ENCODE measurements at regions not wholly inside any gene's neighbourhood (a gene's known extent, or its start where the extent isn't known, plus 50 kb on each side); places are given as distances from the start of the nearest gene placed in this dataset.
"Not testable (repeated sequence)": the region's sequence is repeated elsewhere in the genome, so short reads cannot be mapped to it uniquely, and the experiment has no call there.

DNA sequence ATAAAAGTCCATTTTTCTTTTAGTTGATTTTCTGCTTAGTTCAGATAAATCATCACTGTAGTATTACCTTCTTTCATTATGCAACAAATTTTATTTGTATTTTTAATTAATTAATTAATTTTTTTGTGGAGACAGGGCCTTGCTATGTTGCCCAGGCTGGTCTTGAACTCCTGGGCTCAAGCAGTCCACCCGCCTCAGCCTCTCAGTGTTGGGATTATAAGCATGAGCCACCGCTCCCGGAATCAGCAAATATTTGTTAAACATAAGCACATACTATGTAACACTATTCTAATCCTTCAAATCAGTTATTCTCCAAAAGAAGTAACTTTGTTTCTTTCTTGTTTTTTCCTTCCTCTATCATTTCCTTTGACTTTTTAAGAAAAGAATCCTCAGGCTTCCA lies 584.8 kb upstream of the ANKRD30A start:
- Mint-ChIP-seq H3K36me3 (no peaks in the 10 kb centered on the region), H3K4me3 (no peak overlapping the region), H3K9me3 (peaks cover 3% of the 10 kb centered on the region), H3K27me3 (no peaks in the 10 kb centered on the region), H3K27ac (no peak overlapping the region), H3K4me1 (ENCODE audit: low read depth) (no peaks in the 10 kb centered on the region)
- no peak for DNase-seq
- POLR2A ChIA-PET = no interaction called here
- CTCF ChIA-PET = no interaction called here
- intact Hi-C loops (cut with micrococcal nuclease) = no loop called here

GRCh38 chr10:36538953-36539586 lies 586.3 kb upstream of the ANKRD30A start:
- no peak overlapping the region for H3K4me3 Mint-ChIP-seq
- H3K4me1 Mint-ChIP-seq (ENCODE audit: low read depth) = no peaks in the 10 kb centered on the region
- CTCF ChIA-PET = no interaction called here
- no peak overlapping the region for H3K27ac Mint-ChIP-seq
- no peaks in the 10 kb centered on the region for H3K36me3 Mint-ChIP-seq
- no peaks in the 10 kb centered on the region for H3K27me3 Mint-ChIP-seq
- intact Hi-C loops (cut with micrococcal nuclease) = no loop called here
- H3K9me3 Mint-ChIP-seq = peaks cover 3% of the 10 kb centered on the region
- POLR2A ChIA-PET = no interaction called here
- DNase-seq = no peak

- CTCF ChIA-PET = no interaction called here
- Mint-ChIP-seq H3K9me3 (peaks cover 3% of the 10 kb centered on the region), H3K36me3 (no peaks in the 10 kb centered on the region), H3K27ac (no peak overlapping the region), H3K27me3 (no peaks in the 10 kb centered on the region), H3K4me1 (ENCODE audit: low read depth) (no peaks in the 10 kb centered on the region), H3K4me3 (no peak overlapping the region)
- POLR2A ChIA-PET = no interaction called here
- intact Hi-C loops (cut with micrococcal nuclease) = no loop called here
- no peak for DNase-seq
These were observed 590.9 kb upstream of the ANKRD30A start for GRCh38 chr10:36534471-36535002.

DNA sequence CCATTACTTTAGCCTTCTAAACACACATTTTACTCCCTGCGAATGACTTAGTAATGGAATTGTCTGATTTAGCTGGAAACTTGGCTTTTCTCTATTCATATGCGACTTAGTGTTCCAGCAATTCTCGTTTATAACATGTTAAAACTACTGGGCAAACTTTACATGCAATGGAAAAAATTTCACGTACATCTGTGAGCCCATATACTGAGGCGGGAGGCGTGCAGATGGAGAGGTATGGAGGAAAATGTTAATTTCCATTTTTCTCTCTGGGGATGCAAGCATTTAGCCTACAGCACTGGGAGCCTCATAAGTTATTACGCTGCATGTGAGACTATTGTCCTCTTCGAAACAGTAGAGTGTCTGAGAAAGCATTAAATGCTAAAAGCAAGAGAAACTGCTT lies 591.5 kb upstream of the ANKRD30A start:
- intact Hi-C loops (cut with micrococcal nuclease) = no loop called here
- no peak overlapping the region for H3K27ac Mint-ChIP-seq
- no peak for DNase-seq
- H3K4me1 Mint-ChIP-seq (ENCODE audit: low read depth) = no peaks in the 10 kb centered on the region
- peaks cover 5% of the 10 kb centered on the region for H3K9me3 Mint-ChIP-seq
- ChIA-PET POLR2A (no interaction called here), CTCF (no interaction called here)
- no peaks in the 10 kb centered on the region for H3K27me3 Mint-ChIP-seq
- no peak overlapping the region for H3K4me3 Mint-ChIP-seq
- no peaks in the 10 kb centered on the region for H3K36me3 Mint-ChIP-seq

- Mint-ChIP-seq H3K27me3 (no peaks in the 10 kb centered on the region), H3K27ac (no peak overlapping the region), H3K4me3 (no peak overlapping the region), H3K36me3 (no peaks in the 10 kb centered on the region), H3K4me1 (ENCODE audit: low read depth) (no peaks in the 10 kb centered on the region), H3K9me3 (peaks cover 5% of the 10 kb centered on the region)
- CTCF ChIA-PET = no interaction called here
- intact Hi-C loops (cut with micrococcal nuclease) = no loop called here
- POLR2A ChIA-PET = no interaction called here
- no peak for DNase-seq
These were observed 592.1 kb upstream of the ANKRD30A start for GRCh38 chr10:36533316-36533715.

DNA sequence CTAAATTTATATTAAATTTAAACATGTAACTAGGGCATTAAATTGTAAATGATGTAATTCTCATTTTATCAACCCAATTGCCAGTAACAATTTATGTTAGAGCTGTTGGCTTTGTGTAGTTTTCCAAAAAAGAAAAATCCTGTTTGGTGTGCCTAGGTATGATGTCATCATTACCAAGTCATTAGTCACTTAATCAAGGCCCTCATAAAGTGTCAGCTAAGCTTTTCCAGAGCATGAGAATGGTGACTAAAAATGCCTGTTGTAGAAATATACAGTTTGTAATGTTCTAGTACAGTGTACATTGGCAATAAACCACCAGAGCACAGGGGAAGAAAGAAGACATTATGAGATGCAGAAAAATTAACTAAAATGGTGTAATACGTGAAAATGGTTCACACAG lies 593.8 kb upstream of the ANKRD30A start:
- POLR2A ChIA-PET = no interaction called here
- Mint-ChIP-seq H3K9me3 (peaks cover 6% of the 10 kb centered on the region), H3K4me1 (ENCODE audit: low read depth) (no peaks in the 10 kb centered on the region), H3K27ac (no peak overlapping the region), H3K27me3 (no peaks in the 10 kb centered on the region), H3K4me3 (no peak overlapping the region), H3K36me3 (no peaks in the 10 kb centered on the region)
- DNase-seq = no peak
- CTCF ChIA-PET = no interaction called here
- intact Hi-C loops (cut with micrococcal nuclease) = no loop called here

- H3K36me3 Mint-ChIP-seq = no peaks in the 10 kb centered on the region
- H3K4me1 Mint-ChIP-seq (ENCODE audit: low read depth) = no peaks in the 10 kb centered on the region
- peaks cover 15% of the 10 kb centered on the region for H3K9me3 Mint-ChIP-seq
- DNase-seq = no peak
- no peak overlapping the region for H3K27ac Mint-ChIP-seq
- intact Hi-C loops (cut with micrococcal nuclease) = no loop called here
- no peak overlapping the region for H3K4me3 Mint-ChIP-seq
- ChIA-PET CTCF (no interaction called here), POLR2A (no interaction called here)
- H3K27me3 Mint-ChIP-seq = no peaks in the 10 kb centered on the region
These were observed 599.4 kb upstream of the ANKRD30A start for GRCh38 chr10:36526033-36526432.

DNA sequence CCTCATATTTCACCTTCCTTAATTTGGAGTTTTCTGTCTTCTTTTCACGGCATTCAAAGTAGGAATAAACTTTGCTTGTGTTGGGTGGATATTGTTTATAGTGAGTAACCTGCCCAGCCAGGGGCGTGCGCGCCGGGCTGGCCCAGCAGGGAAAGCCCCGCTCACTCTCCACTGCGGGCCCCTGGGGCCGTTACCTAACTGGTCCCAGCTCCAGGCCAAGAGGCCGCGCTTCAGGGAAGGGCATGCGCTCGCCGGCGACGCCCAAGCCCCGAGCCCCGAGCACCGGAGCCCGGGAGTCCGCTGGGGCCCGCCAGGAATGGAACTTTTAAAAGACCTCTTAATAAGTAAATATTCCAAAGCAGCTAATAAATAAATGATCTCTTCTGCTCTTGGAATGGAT lies 601.3 kb upstream of the ANKRD30A start:
- DNase-seq; H3K27ac Mint-ChIP-seq; CTCF ChIA-PET; POLR2A ChIA-PET; H3K36me3 Mint-ChIP-seq; H3K4me3 Mint-ChIP-seq; H3K4me1 Mint-ChIP-seq (ENCODE audit: low read depth); intact Hi-C loops (cut with micrococcal nuclease); H3K27me3 Mint-ChIP-seq: not testable (repeated sequence)
- H3K9me3 Mint-ChIP-seq = peaks cover 18% of the 10 kb centered on the region

DNA sequence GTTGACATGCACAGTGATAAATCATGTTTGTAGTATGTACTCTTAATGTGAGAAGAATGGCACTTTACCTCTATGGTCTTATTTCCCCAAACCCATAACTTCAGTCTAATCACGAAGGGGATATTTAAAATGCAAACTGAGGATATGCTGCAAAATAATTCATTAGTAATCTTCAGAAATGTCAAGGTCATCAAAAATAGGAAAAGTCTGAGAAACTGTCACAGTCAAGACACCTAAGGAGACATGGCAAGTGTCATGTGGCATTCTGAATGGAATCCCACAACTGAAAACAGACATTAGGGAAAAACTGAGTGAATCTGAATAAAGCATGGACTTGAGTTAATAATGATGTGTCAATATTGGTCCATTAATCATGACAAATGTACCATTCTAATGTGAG lies 605.5 kb upstream of the ANKRD30A start:
- Mint-ChIP-seq H3K4me3 (no peak overlapping the region), H3K27ac (no peak overlapping the region), H3K27me3 (no peaks in the 10 kb centered on the region), H3K36me3 (no peaks in the 10 kb centered on the region), H3K4me1 (ENCODE audit: low read depth) (no peaks in the 10 kb centered on the region), H3K9me3 (peaks cover 25% of the 10 kb centered on the region)
- no peak for DNase-seq
- intact Hi-C loops (cut with micrococcal nuclease) = no loop called here
- POLR2A ChIA-PET = no interaction called here
- CTCF ChIA-PET = no interaction called here

DNA sequence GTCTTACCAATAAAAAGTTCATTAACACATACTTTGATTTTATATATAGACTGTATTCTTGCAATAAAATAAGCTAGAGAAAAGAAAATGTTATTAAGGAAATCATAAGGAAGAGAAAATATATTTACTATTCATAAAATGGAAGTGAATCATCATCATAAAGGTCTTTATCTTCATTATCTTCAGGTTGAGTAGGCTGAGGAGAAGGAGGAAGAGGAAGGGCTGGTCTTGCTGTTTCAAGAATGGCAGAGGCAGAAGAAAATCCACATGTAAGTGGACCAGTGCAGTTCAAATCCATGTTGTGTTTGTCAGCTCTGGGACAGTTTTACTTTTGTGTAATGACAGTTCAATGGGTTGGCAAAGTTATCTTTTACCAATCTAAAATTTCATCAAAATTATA lies 609.1 kb upstream of the ANKRD30A start:
- no peaks in the 10 kb centered on the region for H3K27me3 Mint-ChIP-seq
- no peaks in the 10 kb centered on the region for H3K36me3 Mint-ChIP-seq
- intact Hi-C loops (cut with micrococcal nuclease) = no loop called here
- no peaks in the 10 kb centered on the region for H3K4me1 Mint-ChIP-seq (ENCODE audit: low read depth)
- CTCF ChIA-PET = no interaction called here
- no peak overlapping the region for H3K4me3 Mint-ChIP-seq
- H3K9me3 Mint-ChIP-seq = peaks cover 18% of the 10 kb centered on the region
- POLR2A ChIA-PET = no interaction called here
- H3K27ac Mint-ChIP-seq = no peak overlapping the region
- no peak for DNase-seq

GRCh38 chr10:36515319-36515718 lies 610.1 kb upstream of the ANKRD30A start:
- CTCF ChIA-PET = no interaction called here
- H3K4me3 Mint-ChIP-seq = no peak overlapping the region
- H3K27ac Mint-ChIP-seq = no peak overlapping the region

GRCh38 chr10:36507715-36508114 lies 617.7 kb upstream of the ANKRD30A start:
- DNase-seq = no peak
- Mint-ChIP-seq H3K36me3 (no peaks in the 10 kb centered on the region), H3K27me3 (no peaks in the 10 kb centered on the region), H3K4me1 (ENCODE audit: low read depth) (no peaks in the 10 kb centered on the region), H3K4me3 (no peak overlapping the region), H3K27ac (no peak overlapping the region), H3K9me3 (peaks cover 10% of the 10 kb centered on the region)
- ChIA-PET CTCF (no interaction called here), POLR2A (no interaction called here)
- intact Hi-C loops (cut with micrococcal nuclease) = no loop called here

More at GRCh38 chr10:36515319-36515718, 610.1 kb upstream of the ANKRD30A start:
- POLR2A ChIA-PET = no interaction called here
- Mint-ChIP-seq H3K9me3 (peaks cover 18% of the 10 kb centered on the region), H3K4me1 (ENCODE audit: low read depth) (no peaks in the 10 kb centered on the region), H3K27me3 (no peaks in the 10 kb centered on the region), H3K36me3 (no peaks in the 10 kb centered on the region)
- no peak for DNase-seq
- intact Hi-C loops (cut with micrococcal nuclease) = no loop called here

DNA sequence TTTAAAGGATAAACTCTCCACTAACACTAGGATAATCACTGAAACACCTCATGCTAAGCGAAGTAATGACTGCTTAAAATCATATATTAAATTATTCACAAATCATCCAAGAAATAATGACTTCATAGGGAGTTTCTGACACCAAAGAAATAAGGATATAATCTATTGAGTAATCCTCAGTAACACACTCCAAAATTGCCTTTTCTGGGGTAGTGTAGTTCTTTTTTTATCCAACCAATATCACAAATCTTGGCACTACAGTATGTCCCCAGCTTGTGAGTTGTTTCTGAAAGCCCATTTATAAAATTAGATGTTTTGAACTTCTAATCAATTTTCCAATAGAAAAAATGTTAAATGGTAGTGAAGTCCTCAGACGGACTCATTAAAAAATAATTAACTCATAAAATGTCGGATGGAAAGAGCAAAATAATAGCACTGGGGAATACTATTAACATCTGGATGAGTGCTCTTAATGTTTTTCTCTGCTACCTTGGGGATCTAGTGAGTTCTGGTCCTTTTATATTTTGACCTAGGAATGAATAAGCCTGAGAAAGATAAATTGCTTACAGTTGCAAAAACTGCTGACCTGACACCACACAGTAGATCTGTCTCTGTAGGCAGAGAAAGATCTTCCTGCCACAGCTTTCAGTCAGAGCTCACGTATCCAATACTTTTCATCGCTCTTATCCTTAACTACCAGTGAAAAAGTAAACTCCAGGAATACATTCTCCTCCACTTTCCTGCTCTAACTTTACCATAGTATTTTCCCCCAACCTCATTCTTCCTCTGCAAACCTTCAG lies 618.5 kb upstream of the ANKRD30A start:
- Mint-ChIP-seq H3K4me3 (no peak overlapping the region), H3K36me3 (no peaks in the 10 kb centered on the region), H3K27ac (no peak overlapping the region), H3K27me3 (no peaks in the 10 kb centered on the region), H3K9me3 (peaks cover 10% of the 10 kb centered on the region), H3K4me1 (ENCODE audit: low read depth) (no peaks in the 10 kb centered on the region)
- no peak for DNase-seq
- CTCF ChIA-PET = no interaction called here
- POLR2A ChIA-PET = no interaction called here
- intact Hi-C loops (cut with micrococcal nuclease) = no loop called here

Data from activated CD4-positive, alpha-beta memory T cell treated with anti-CD3 and anti-CD28 coated beads for 36 hours (primary cell).